Fibroblast of skin of back (primary cell): ENCODE measurements at regions not wholly inside any gene's neighbourhood (a gene's known extent, or its start where the extent isn't known, plus 50 kb on each side); places are given as distances from the start of the nearest gene placed in this dataset.
"Not testable (repeated sequence)": the region's sequence is repeated elsewhere in the genome, so short reads cannot be mapped to it uniquely, and the experiment has no call there.

ENCODE experiments used
- DNase-seq: peaks from one replicate; pipeline ENCODE4 v3.0.0-alpha.2; 2013

DNA sequence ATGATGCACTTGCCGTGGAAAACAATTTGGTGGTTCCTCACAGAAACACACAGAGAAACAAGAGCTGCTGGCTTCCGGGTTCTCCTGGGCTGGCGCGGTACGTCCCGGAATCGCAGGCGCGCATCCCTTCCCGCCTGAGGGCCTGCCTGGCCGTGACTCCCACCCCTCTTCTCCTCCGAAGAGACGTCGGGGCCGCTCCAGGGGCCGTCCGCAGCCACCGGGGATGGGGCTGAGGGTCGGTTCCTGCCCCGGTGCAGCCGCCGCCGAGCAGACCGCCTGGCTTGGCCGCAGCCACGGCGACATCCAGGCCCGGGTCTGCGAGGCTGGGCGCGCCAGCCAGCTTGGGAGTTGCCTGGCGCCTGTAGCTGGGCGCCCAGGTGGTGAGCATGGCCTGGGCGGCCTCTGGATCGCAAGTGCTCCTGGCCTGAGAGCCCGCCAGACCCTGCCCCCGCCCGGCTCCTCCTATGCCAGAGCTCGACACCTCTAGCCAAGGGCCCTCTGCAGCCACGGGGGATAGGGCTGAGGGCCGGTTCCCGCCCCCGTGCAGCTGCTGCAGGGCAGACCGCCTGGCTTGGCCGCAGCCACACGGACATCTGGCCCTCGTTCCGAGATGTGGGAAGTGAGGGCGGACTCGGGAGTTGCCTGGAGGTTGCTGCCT lies 1647.5 kb downstream of the SPATA31A7 start:
- not testable (repeated sequence) for DNase-seq

GRCh38 chr9:62838024-62838718 lies 1648.3 kb downstream of the SPATA31A7 start:
- peak; percentile 74 for DNase-seq

DNA sequence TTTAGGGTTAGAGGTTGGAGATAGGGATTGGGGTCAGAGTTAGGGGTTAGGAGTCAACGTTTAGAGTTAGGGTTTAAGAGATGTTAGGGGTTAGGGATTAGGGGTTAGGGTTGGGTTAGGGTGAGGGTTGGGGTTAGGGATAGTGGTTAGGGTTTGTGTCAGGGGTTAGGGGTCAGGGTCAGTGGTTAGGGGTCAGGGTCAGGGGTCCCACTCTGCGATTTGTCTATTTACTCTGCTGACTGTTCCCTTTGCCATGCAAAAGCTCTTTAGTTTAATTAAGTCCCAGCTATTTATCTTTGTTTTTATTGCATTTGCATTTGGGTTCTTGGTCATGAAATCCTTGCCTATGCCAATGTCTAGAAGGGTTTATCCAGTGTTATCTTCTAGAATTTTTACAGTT lies 1649.3 kb downstream of the SPATA31A7 start:
- DNase-seq, result not testable (repeated sequence)

- DNase-seq, result not testable (repeated sequence)
These were observed 1653.3 kb downstream of the SPATA31A7 start for GRCh38 chr9:62843145-62843544.

DNA sequence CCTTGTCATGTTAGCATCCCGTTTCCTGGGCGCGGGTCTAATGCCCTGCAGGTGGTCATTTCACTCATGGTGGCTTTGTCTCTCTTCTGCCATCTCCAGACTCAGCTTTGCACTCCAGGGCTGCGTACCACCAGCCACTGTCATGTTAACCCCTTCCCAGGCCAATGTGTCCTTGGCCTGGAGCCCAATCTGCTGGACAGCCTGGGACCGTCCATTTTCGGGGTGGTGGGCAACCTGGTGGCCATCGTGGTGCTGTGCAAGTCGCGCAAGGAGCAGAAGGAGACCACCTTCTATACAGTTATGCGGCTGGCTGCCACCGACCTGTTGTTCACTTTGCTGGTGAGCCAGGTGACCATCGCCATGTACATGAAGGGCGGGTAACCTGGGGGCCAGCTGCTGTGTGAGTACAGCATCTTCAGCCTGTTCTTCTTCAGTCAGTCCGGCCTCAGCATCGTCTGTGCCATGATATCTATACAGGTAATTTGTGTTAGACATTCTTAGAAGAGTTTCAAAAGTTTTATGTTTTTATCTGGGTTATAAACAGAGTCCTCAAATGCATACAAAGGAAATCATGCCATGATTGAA lies 1654.0 kb downstream of the SPATA31A7 start:
- not testable (repeated sequence) for DNase-seq

DNA sequence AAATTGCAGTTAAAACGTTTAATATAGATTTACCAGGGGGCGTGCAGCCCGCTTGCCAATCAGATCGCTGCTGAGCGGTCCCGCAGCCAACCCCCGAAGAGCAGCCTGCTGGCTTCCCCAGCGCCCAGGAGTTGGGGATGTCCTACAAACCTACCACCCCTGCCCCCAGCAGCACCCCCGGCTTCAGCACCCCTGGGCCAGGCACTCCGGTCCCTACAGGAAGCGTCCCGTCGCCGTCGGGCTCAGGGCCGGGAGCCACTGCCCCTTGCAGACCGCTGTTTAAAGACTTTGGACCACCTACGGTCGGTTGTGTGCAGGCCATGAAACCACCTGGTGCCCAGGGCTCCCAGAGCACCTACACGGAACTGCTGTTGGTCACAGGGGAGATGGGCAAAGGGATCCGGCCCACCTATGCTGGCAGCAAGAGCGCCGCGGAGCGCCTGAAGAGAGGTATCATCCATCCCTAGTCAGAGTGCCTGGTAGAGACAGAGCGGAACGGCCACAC lies 1654.9 kb downstream of the SPATA31A7 start:
- not testable (repeated sequence) for DNase-seq

DNA sequence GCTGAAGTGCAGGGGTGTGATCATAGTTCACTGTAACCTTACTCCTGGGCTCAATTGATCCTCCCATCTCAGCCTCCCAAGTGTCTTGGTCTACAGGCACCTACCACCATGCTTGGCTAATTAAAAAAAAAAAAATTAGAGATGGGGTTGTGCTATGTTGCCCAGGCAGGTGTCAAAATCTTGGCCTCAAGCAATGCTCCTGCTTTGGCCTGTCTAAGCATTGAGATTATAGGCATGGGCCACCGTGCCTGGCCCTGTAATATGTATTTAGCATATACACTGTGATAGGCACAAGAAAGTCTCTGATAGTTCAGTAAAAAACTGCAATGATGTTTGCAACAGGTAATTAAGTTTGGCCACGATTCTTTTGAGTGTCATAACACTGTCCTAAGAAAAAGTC lies 1658.4 kb downstream of the SPATA31A7 start:
- not testable (repeated sequence) for DNase-seq

- not testable (repeated sequence) for DNase-seq
These were observed 1660.2 kb downstream of the SPATA31A7 start for GRCh38 chr9:62849991-62850390.

GRCh38 chr9:62857280-62857679 lies 1667.4 kb downstream of the SPATA31A7 start:
- DNase-seq, result not testable (repeated sequence)

- DNase-seq, result not testable (repeated sequence)
These were observed 1668.4 kb downstream of the SPATA31A7 start for GRCh38 chr9:62858240-62858639.

DNA sequence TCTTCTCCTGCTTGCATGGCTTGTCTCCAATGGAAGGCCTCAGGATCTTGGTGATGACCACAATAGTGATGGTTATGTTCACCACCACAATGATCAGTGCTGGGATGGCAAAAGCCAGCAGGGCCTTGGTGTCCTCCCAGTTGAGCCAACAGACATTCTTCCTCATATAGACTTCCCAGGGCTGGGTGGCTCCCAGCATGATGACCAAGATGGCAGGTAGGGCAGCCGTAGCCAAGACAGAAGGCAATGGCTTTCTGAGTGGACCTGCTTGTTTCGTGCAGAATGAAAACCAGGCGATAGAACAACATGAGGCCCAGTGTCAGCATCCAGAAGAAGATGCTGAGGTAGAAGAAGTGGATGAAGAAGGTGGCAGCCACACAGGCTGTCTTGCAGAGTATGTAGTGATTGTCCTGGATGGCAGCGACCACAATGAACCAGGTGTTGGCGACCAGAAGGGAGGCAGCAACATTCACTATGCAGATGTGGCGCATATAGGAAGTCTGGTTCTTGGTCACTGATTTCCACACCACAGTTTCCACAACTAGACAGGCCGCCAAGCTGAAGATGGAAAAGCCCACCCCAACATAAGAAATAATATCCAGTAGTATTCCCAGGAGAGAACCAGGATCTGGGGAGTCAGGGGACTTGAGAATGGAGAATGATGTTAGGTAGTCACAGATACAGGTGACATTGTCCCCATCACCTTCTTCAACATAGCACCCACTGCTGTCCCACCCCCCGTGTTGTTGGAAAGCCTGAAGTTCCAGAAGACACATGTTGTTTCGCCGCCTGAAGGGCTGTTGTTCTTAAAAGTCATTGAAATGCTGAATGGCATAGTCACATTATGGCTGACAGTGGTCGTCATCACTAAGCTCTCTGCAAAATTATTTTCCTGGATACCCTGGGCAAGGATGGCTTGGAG lies 1671.4 kb downstream of the SPATA31A7 start:
- DNase-seq, result not testable (repeated sequence)

GRCh38 chr9:62862180-62862579 lies 1672.3 kb downstream of the SPATA31A7 start:
- DNase-seq, result not testable (repeated sequence)

DNA sequence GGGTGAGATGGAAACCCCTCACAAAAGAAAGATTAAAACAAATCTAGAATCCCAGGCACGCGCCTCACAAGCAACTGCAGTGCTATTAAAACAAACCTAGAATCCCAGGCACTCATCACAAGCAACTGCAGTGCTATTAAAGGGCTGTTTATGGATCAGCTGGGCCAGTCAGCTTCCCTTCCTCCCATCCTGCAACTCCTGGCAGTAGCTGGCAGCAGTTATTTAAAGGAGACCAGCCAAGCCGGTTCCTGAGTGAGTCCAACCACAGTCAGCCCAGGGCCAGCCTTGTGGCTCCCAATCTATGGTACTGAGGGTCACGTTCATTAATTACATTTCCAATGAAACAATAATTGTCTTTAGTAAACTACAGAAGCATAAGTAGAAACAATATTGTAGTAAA lies 1673.5 kb downstream of the SPATA31A7 start:
- DNase-seq, result not testable (repeated sequence)

DNA sequence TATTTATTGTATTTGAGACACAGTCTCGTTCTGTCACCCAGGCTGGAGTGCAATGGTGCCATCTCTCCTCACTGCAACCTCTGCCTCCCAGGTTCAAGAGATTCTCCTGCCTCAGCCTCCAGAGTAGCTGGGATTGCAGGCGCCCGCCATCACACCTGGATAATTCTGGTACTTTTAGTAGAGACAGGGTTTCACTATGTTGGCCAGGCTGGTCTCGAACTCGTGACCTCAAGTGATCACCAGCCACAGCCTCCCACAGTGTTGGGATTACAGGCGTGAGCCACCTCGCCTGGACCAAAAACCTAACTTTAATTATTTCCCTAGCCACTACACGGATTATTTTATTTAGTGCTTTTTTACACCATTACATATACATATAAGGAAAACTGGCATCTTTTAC lies 1674.0 kb downstream of the SPATA31A7 start:
- not testable (repeated sequence) for DNase-seq

DNA sequence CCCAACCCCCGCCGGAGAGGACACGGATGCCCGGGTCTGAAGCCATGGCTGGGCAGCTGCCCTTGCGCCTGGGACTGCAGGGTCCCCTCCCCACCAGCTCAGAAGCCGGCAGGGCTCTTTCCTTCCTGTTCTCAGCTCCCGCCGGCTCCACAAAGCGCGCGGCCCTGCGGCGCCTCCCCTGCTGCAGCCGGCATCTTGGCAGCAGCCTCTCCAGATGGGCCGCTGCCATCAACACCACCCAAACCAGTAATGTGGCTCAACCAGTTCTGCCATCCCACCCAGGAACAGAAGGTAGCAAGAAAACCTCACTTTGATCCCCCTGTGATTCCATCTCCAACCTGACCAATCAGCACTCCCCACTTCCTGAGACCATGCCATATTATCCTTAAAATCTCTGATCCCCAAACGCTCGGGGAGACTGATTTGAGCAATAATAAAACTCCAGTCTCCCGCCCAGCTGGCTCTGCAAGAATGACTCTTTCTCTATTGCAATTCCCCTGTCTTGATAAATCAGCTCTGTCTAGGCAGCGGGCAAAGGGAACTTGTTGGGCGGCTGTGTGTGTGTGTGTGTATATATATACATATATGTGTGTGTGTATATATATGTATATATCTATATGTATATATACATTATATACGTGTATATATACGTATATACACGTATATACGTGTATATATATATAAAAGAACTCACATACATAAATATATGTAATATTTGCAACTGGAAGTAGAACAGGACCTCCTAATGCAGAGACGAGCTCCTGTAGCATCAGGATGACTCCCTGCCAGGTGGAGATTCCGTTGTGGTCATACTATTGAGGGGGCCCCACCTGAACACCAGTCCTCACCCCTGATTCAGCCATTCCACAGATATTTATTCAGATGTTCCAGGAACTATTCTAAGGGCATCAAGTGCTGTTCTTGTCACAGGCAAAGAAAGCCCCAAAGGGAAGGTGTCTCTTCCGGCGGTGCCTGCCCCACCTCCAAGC lies 1674.9 kb downstream of the SPATA31A7 start:
- DNase-seq, result peak; percentile 6

DNA sequence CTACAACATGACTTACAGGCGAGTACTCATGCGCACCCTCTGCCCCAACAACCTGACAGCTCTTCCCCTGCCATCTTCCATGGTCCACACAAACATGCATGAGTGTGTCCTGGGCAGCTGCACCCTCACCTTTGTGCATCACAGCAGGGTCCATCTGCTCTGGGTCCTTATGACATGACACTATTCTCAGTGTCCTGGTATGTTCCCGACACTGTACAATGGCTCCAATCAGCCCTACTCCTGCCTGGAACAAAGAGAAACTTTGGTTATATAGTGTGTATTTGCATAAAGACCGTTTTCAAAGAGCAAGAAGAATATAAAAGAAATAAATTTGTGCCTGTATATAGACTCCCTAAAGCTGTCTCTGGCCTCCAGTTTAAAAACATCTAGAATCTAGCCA lies 1679.2 kb downstream of the SPATA31A7 start:
- DNase-seq, result not testable (repeated sequence)

GRCh38 chr9:62871765-62872164 lies 1681.9 kb downstream of the SPATA31A7 start:
- not testable (repeated sequence) for DNase-seq

DNA sequence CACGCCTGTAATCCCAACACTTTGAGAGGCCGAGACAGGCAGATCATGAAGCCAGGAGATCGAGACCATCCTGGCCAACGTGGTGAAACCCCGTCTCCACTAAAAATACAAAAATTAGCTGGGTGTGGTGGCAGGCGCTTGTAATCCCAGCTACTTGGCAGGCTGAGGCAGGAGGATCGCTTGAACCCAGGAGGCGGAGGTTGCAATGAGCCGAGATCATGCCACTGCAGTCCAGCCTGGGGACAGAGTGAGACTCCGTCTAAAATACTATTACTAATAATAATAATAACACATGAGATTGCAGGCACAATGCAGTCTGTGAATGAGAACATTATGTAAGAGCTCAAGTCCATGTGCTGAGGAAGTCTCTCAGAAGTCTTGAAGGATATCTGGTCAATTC lies 1684.4 kb downstream of the SPATA31A7 start:
- not testable (repeated sequence) for DNase-seq

GRCh38 chr9:62874745-62875599 lies 1685.1 kb downstream of the SPATA31A7 start:
- not testable (repeated sequence) for DNase-seq

- not testable (repeated sequence) for DNase-seq
These were observed 1687.7 kb downstream of the SPATA31A7 start for GRCh38 chr9:62877552-62877951.
